WTC11 (cell line): ENCODE measurements at regions not wholly inside any gene's neighbourhood (a gene's known extent, or its start where the extent isn't known, plus 50 kb on each side); places are given as distances from the start of the nearest gene placed in this dataset.

Source experiments
- ATAC-seq: fragments of 200-7000 bp; cut with Tn5 transposase; 2 replicates; pipeline ENCODE4 v1.10.0; 2021; ENCODE audit warnings: mild to moderate bottlenecking, moderate library complexity
- CTCF ChIA-PET: fragments of 300-600 bp; sonication (Branson Sonifier 250); formaldehyde crosslinking; loops from one replicate; lab custom pipeline; 2021; ENCODE audit warnings: antibody characterized with exemption; lab: Charles Lee
- POLR2A ChIA-PET: fragments of 350-600 bp; sonication (Branson Sonifier 250); formaldehyde crosslinking; loops from one replicate; lab custom pipeline; 2021; ENCODE audit warnings: antibody characterized with exemption; lab: Charles Lee
- DNase-seq: peaks from one replicate; pipeline ENCODE4 v3.0.0; 2021; ENCODE audit warnings: low spot score
- H3K27ac Mint-ChIP-seq: 2 replicates; pipeline ENCODE4 v1.8.0; 2021; ENCODE audit warnings: mixed read lengths
- H3K27me3 Mint-ChIP-seq: 2 replicates; pipeline ENCODE4 v1.8.0; 2021; ENCODE audit warnings: low read depth, mild to moderate bottlenecking, moderate library complexity, mixed read lengths
- H3K36me3 Mint-ChIP-seq: 2 replicates; pipeline ENCODE4 v1.8.0; 2021; ENCODE audit warnings: mixed read lengths
- H3K4me1 Mint-ChIP-seq: 2 replicates; pipeline ENCODE4 v1.8.0; 2022; ENCODE audit warnings: mixed read lengths
- H3K4me3 Mint-ChIP-seq: 2 replicates; pipeline ENCODE4 v1.8.0; 2021; ENCODE audit warnings: mild to moderate bottlenecking, moderate library complexity, mixed read lengths
- H3K9me3 Mint-ChIP-seq: 2 replicates; pipeline ENCODE4 v1.8.0; 2021; ENCODE audit warnings: mixed read lengths
- CDX4 ChIP-seq: fragments of 250-450 bp; sonication (Bioruptor Pico); IDR thresholded peaks from 2 replicates; pipeline ENCODE4 v1.9.0; 2021; ENCODE audit warnings: moderate library complexity, mild to moderate bottlenecking, inconsistent platforms, borderline replicate concordance
- CREB1 ChIP-seq: sonication (generic); formaldehyde crosslinking; IDR thresholded peaks from 2 replicates; pipeline ENCODE4 v1.8.0; 2023; ENCODE audit warnings: mild to moderate bottlenecking, missing genetic modification reagents
- CTCF ChIP-seq: fragments of 200-600 bp; IDR thresholded peaks from 2 replicates; pipeline ENCODE4 v1.8.0; 2022; ENCODE audit warnings: antibody characterized with exemption
- ERG ChIP-seq: fragments of 250-450 bp; sonication (Bioruptor Pico); IDR thresholded peaks from 2 replicates; pipeline ENCODE4 v1.8.0; 2021; ENCODE audit warnings: mild to moderate bottlenecking
- ESRRA ChIP-seq: sonication (generic); formaldehyde crosslinking; IDR thresholded peaks from 2 replicates; pipeline ENCODE4 v1.8.1; 2022; ENCODE audit warnings: mild to moderate bottlenecking, missing genetic modification reagents, borderline replicate concordance
- FOXP4 ChIP-seq: sonication (generic); formaldehyde crosslinking; IDR thresholded peaks from 2 replicates; pipeline ENCODE4 v1.8.0; 2022; ENCODE audit warnings: mild to moderate bottlenecking, missing genetic modification reagents
- KAT7 ChIP-seq: sonication (generic); formaldehyde crosslinking; IDR thresholded peaks from 2 replicates; pipeline ENCODE4 v1.8.1; 2023; ENCODE audit warnings: missing genetic modification reagents, mild to moderate bottlenecking, borderline replicate concordance
- NFE2L1 ChIP-seq: sonication (generic); formaldehyde crosslinking; IDR thresholded peaks from 2 replicates; pipeline ENCODE4 v1.8.1; 2023; ENCODE audit warnings: missing genetic modification reagents
- NFYB ChIP-seq: sonication (generic); formaldehyde crosslinking; conservative IDR thresholded peaks from 2 replicates; pipeline ENCODE4 v1.8.0; 2022; ENCODE audit warnings: low read depth, missing genetic modification reagents
- NR2C2 ChIP-seq: sonication (generic); formaldehyde crosslinking; IDR thresholded peaks from 2 replicates; pipeline ENCODE4 v1.8.0; 2022; ENCODE audit warnings: mild to moderate bottlenecking, missing genetic modification reagents
- NR3C1 ChIP-seq: sonication (generic); formaldehyde crosslinking; conservative IDR thresholded peaks from 2 replicates; pipeline ENCODE4 v1.8.1; 2023; ENCODE audit warnings: low read depth, mild to moderate bottlenecking, missing genetic modification reagents
- TCF7 ChIP-seq: sonication (generic); formaldehyde crosslinking; IDR thresholded peaks from 2 replicates; pipeline ENCODE4 v1.8.0; 2022; ENCODE audit warnings: mild to moderate bottlenecking, low read depth, missing genetic modification reagents, moderate library complexity
- TEAD1 ChIP-seq: sonication (generic); formaldehyde crosslinking; IDR thresholded peaks from 2 replicates; pipeline ENCODE4 v1.8.0; 2022; ENCODE audit warnings: mild to moderate bottlenecking, missing genetic modification reagents
- TEAD4 ChIP-seq: sonication (generic); formaldehyde crosslinking; IDR thresholded peaks from 2 replicates; pipeline ENCODE4 v1.8.0; 2022; ENCODE audit warnings: mild to moderate bottlenecking, missing genetic modification reagents
- ZBTB21 ChIP-seq: sonication (generic); formaldehyde crosslinking; IDR thresholded peaks from 2 replicates; pipeline ENCODE4 v1.8.1; 2023; ENCODE audit warnings: mild to moderate bottlenecking, missing genetic modification reagents, borderline replicate concordance
- ZNF121 ChIP-seq: sonication (generic); formaldehyde crosslinking; IDR thresholded peaks from 2 replicates; pipeline ENCODE4 v1.8.0; 2023; ENCODE audit warnings: missing genetic modification reagents
- ZNF138 ChIP-seq: sonication (generic); formaldehyde crosslinking; conservative IDR thresholded peaks from 2 replicates; pipeline ENCODE4 v1.8.1; 2022; ENCODE audit warnings: mild to moderate bottlenecking, moderate library complexity, missing genetic modification reagents
- ZNF219 ChIP-seq: sonication (generic); formaldehyde crosslinking; IDR thresholded peaks from 2 replicates; pipeline ENCODE4 v1.8.0; 2023; ENCODE audit warnings: missing genetic modification reagents, mild to moderate bottlenecking, borderline replicate concordance
- ZNF232 ChIP-seq: sonication (generic); formaldehyde crosslinking; IDR thresholded peaks from 2 replicates; pipeline ENCODE4 v1.8.0; 2022; ENCODE audit warnings: mild to moderate bottlenecking, missing genetic modification reagents
- ZNF416 ChIP-seq: fragments of 250-450 bp; sonication (Bioruptor Pico); IDR thresholded peaks from 2 replicates; pipeline ENCODE4 v1.9.0; 2021; ENCODE audit warnings: mild to moderate bottlenecking, inconsistent platforms
- ZNF423 ChIP-seq: fragments of 250-450 bp; sonication (Bioruptor Pico); IDR thresholded peaks from 2 replicates; pipeline ENCODE4 v2.1.2; 2022; ENCODE audit warnings: mild to moderate bottlenecking, moderate library complexity
- ZNF425 ChIP-seq: fragments of 250-450 bp; sonication (Bioruptor Pico); conservative IDR thresholded peaks from 2 replicates; pipeline ENCODE4 v1.9.0; 2021; ENCODE audit warnings: mild to moderate bottlenecking

GRCh38 chr6:149162924-149163323, 154.6 kb upstream of the TAB2 start:
- TF ChIP-seq TEAD1: no peak
- no peak for TF ChIP-seq ZNF425
- no peak for TF ChIP-seq TCF7 (CRISPR knock-in tag)
- no peak for TF ChIP-seq CTCF
- no peak for TF ChIP-seq CREB1 (CRISPR knock-in tag)
- TF ChIP-seq NR2C2: no peak
- no peak for TF ChIP-seq ZNF219 (CRISPR knock-in tag)
- no peak for TF ChIP-seq ZNF138 (CRISPR knock-in tag)
- no peak for TF ChIP-seq ZNF121
- no peak for TF ChIP-seq FOXP4 (CRISPR knock-in tag)
- no peak for TF ChIP-seq ESRRA (CRISPR knock-in tag)
- TF ChIP-seq NFYB: no peak
- TF ChIP-seq KAT7: no peak
- TF ChIP-seq ZNF416 (CRISPR knock-in tag): no peak
- no peak for TF ChIP-seq NR3C1
- TF ChIP-seq ZNF232 (CRISPR knock-in tag): no peak
- no peak for TF ChIP-seq TEAD4 (CRISPR knock-in tag)
- no peak for TF ChIP-seq ZNF423 (CRISPR knock-in tag)
- TF ChIP-seq ZBTB21 (CRISPR knock-in tag): no peak
- no peak for TF ChIP-seq NFE2L1 (CRISPR knock-in tag)
- DNase-seq: no peak
- ATAC-seq: no peak
- H3K9me3 Mint-ChIP-seq: no peaks in the 10 kb centered on the region
- no peak overlapping the region for H3K27ac Mint-ChIP-seq
- H3K27me3 Mint-ChIP-seq: no peaks in the 10 kb centered on the region
- peaks cover 5% of the 10 kb centered on the region for H3K4me1 Mint-ChIP-seq
- no peak overlapping the region for H3K4me3 Mint-ChIP-seq
- CTCF ChIA-PET: interaction anchor here (2.1 kb wide), 1 partner anchor 27 kb away, joined by 8 read pairs; no protein-coding TSS in a partner anchor
- POLR2A ChIA-PET: no interaction called here
- H3K36me3 Mint-ChIP-seq: no peaks in the 10 kb centered on the region

GRCh38 chr6:149164199-149164750, 153.2 kb upstream of the TAB2 start:
- ChIA-PET CTCF (interaction anchor here (1.0 to 2.1 kb wide), 3 partner anchors 20 to 268 kb away, joined by 3 to 8 read pairs (median 7); no protein-coding TSS in a partner anchor), POLR2A (no interaction called here)
- H3K27me3 Mint-ChIP-seq: no peaks in the 10 kb centered on the region
- H3K9me3 Mint-ChIP-seq: no peaks in the 10 kb centered on the region
- no peak overlapping the region for H3K4me3 Mint-ChIP-seq
- no peak for DNase-seq
- no peak; the same call in 1 of the 2 replicates for ATAC-seq
- no peak overlapping the region for H3K27ac Mint-ChIP-seq
- H3K4me1 Mint-ChIP-seq: no peaks in the 10 kb centered on the region; the same call in 1 of the 2 replicates
- H3K36me3 Mint-ChIP-seq: no peaks in the 10 kb centered on the region
- no peak for TF ChIP-seq NFE2L1 (CRISPR knock-in tag)
- TF ChIP-seq CDX4 (CRISPR knock-in tag): no peak
- TF ChIP-seq NFYB: no peak
- no peak for TF ChIP-seq ERG
- TF ChIP-seq ZNF416 (CRISPR knock-in tag): no peak
